ENCODE measurements at regions not wholly inside any gene's neighbourhood (a gene's known extent, or its start where the extent isn't known, plus 50 kb on each side); places are given as distances from the start of the nearest gene placed in this dataset.

GRCh38 chr15:61524545-61524944, 295.4 kb upstream of the RORA start:
- TF ChIP-seq CTCF (IDR thresholded peaks at IDR 0.05) (no peak), POLR2A (IDR thresholded peaks at IDR 0.05) (no peak)
